ENCODE measurements at regions not wholly inside any gene's neighbourhood (a gene's known extent, or its start where the extent isn't known, plus 50 kb on each side); places are given as distances from the start of the nearest gene placed in this dataset.

DNA sequence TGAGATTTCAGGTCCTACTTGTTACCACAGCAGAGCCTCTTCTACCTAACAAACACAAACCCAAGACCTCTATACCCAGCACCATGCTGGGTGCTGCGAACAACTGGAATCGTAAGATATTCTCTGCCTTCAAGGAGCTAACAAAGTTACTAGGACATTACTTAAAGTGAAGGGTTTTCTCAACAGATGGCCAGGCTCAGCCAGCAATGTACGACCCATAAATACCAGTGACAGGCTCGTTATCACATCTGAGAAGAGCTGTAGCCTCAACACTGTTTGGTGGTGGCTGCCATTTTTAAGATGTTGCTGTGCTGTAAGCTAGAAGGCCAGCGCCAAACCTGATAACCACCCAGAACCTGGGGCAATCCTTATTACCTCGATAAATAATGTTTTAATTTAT is 406.5 kb downstream of the KIF16B start:
- POLR2A ChIA-PET, result no interaction called here

GRCh38 chr20:16158976-16159286 is 414.3 kb downstream of the KIF16B start:
- Histone ChIP-seq H3K4me3 (ENCODE audit: control insufficient read depth in 1 of 7, extremely low read depth in 1 of 7, insufficient read depth in 4 of 7, low read depth in 2 of 7, low read length in 6 of 7) (no peak overlapping the region), H3K27ac (ENCODE audit: insufficient read depth in 1 of 2, low read depth in 1 of 2, low read length in 2 of 2, poor library complexity in 1 of 2, severe bottlenecking in 2 of 2) (no peak overlapping the region), H3K9me3 (ENCODE audit: control extremely low read depth in 1 of 5, control insufficient read depth in 4 of 5, insufficient read depth in 2 of 5, low read depth in 1 of 5, low read length in 4 of 5) (no peaks in the 10 kb centered on the region), H3K27me3 (replicated peaks in 2 of 5; ENCODE audit: control insufficient read depth in 4 of 5, insufficient read depth in 5 of 5, low read length in 4 of 5) (no peaks in the 10 kb centered on the region), H3K36me3 (ENCODE audit: control insufficient read depth in 4 of 4, insufficient read depth in 4 of 4, low read length in 3 of 4) (no peaks in the 10 kb centered on the region), H3K4me1 (ENCODE audit: control extremely low read depth in 1 of 4, control insufficient read depth in 4 of 4, insufficient read depth in 4 of 4, low read length in 3 of 4) (peaks cover 2 to 12% (median 11%) of the 10 kb centered on the region in 4 experiments)
- CTCF ChIA-PET, result interaction anchor here (1.3 kb wide), 1 partner anchor 11 kb away, joined by 5 read pairs; no protein-coding TSS in a partner anchor
- DNase-seq, result peak in 2 of 3 donors; percentile 54 to 64
- POLR2A ChIA-PET, result no interaction called here
- 28% methylated on average over 2 of the region's 2 CpGs for WGBS (ENCODE audit: insufficient coverage)

More for the DNA sequence above, 406.5 kb downstream of the KIF16B start:
- Histone ChIP-seq H3K27me3 (replicated peaks in 2 of 5; ENCODE audit: control insufficient read depth in 4 of 5, insufficient read depth in 5 of 5, low read length in 4 of 5) (no peaks in the 10 kb centered on the region), H3K36me3 (ENCODE audit: control insufficient read depth in 4 of 4, insufficient read depth in 4 of 4, low read length in 3 of 4) (no peaks in the 10 kb centered on the region), H3K9me3 (ENCODE audit: control extremely low read depth in 1 of 5, control insufficient read depth in 4 of 5, insufficient read depth in 2 of 5, low read depth in 1 of 5, low read length in 4 of 5) (no peaks in the 10 kb centered on the region), H3K4me1 (ENCODE audit: control extremely low read depth in 1 of 4, control insufficient read depth in 4 of 4, insufficient read depth in 4 of 4, low read length in 3 of 4) (no peaks in the 10 kb centered on the region), H3K4me3 (ENCODE audit: control insufficient read depth in 1 of 7, extremely low read depth in 1 of 7, insufficient read depth in 4 of 7, low read depth in 2 of 7, low read length in 6 of 7) (no peak overlapping the region), H3K27ac (ENCODE audit: insufficient read depth in 1 of 2, low read depth in 1 of 2, low read length in 2 of 2, poor library complexity in 1 of 2, severe bottlenecking in 2 of 2) (no peak overlapping the region)
- WGBS (ENCODE audit: insufficient coverage), result 98% methylated on average over 4 of the region's 6 CpGs
- no peak for DNase-seq
- CTCF ChIA-PET, result no interaction called here

DNA sequence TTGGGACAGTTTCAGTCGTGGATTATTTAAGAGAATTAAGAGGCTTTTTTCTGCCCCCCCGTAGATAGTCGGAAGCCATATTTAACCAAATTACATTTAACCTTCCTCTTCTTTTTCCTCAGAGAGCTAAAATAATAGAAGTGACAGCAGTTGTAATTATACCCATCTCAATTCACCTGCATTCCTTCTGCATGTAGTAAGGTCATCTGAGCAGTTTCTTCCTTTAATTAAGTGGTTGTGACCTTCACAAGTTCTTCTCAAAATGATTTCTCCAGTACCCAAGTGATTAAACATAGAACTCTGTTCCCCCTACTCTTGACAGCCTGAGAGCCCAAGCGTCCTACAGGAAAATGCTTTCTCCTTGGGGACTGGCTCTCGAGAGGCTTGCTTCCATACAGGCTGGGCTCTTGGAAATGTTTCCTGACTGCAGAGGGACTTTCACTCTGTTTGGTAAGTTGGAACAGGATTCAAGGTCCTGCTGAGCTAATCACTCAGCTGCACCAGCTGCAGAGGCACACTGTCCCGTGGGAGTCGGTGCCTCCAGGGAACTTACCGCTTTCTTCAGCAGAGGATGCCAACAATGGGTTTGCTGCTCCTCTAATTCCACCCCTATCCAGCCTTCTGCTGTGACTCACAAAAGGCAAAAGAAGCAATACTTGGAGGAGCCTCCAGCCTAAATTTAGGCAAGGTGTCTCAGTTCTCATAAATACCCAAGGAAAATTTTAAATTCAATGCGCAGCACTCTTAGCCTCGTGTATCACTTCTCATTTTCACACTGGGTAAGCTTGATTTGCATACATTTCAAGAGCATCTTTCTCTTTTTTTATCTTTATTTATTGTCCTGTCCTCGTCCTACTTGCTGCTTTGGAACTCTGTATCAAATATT is 414.9 kb downstream of the KIF16B start:
- POLR2A ChIA-PET, result no interaction called here
- Histone ChIP-seq H3K36me3 (ENCODE audit: control insufficient read depth in 4 of 4, insufficient read depth in 4 of 4, low read length in 3 of 4) (no peaks in the 10 kb centered on the region), H3K9me3 (ENCODE audit: control extremely low read depth in 1 of 5, control insufficient read depth in 4 of 5, insufficient read depth in 2 of 5, low read depth in 1 of 5, low read length in 4 of 5) (peaks cover 0 to 4% (median 0%) of the 10 kb centered on the region in 5 experiments), H3K27me3 (replicated peaks in 2 of 5; ENCODE audit: control insufficient read depth in 4 of 5, insufficient read depth in 5 of 5, low read length in 4 of 5) (no peaks in the 10 kb centered on the region), H3K4me1 (ENCODE audit: control extremely low read depth in 1 of 4, control insufficient read depth in 4 of 4, insufficient read depth in 4 of 4, low read length in 3 of 4) (peaks cover 2 to 12% (median 11%) of the 10 kb centered on the region in 4 experiments), H3K27ac (ENCODE audit: insufficient read depth in 1 of 2, low read depth in 1 of 2, low read length in 2 of 2, poor library complexity in 1 of 2, severe bottlenecking in 2 of 2) (no peak overlapping the region), H3K4me3 (ENCODE audit: control insufficient read depth in 1 of 7, extremely low read depth in 1 of 7, insufficient read depth in 4 of 7, low read depth in 2 of 7, low read length in 6 of 7) (no peak overlapping the region)
- CTCF ChIA-PET, result interaction anchor here (0.6 to 1.3 kb wide), 2 partner anchors 11 to 29 kb away, joined by 3 to 5 read pairs; no protein-coding TSS in a partner anchor
- 66% methylated on average over 7 of the region's 11 CpGs for WGBS (ENCODE audit: insufficient coverage)
- no peak for DNase-seq

DNA sequence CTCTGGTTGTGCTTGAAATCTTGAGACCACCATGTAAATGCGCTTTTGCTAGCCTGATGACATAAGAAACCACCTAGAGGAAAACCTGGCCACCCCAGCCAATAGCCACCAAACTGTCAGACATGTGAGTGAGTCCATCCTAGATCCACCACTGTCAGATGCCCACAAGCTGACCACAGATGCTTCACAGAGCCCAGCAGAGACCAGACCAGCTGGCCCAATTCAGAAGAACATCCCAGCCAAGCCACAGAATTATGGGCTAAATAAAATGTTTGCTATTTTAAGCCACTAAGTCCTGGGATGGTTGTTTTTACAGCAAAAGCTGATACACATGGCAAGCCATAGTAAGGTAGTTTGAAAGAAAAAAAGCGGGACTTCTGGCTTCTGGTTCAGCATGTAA is 425.3 kb downstream of the KIF16B start:
- POLR2A ChIA-PET, result no interaction called here
- Histone ChIP-seq H3K36me3 (ENCODE audit: control insufficient read depth in 4 of 4, insufficient read depth in 4 of 4, low read length in 3 of 4) (no peaks in the 10 kb centered on the region), H3K9me3 (ENCODE audit: control extremely low read depth in 1 of 5, control insufficient read depth in 4 of 5, insufficient read depth in 2 of 5, low read depth in 1 of 5, low read length in 4 of 5) (no peaks in the 10 kb centered on the region), H3K27me3 (replicated peaks in 2 of 5; ENCODE audit: control insufficient read depth in 4 of 5, insufficient read depth in 5 of 5, low read length in 4 of 5) (no peaks in the 10 kb centered on the region), H3K27ac (ENCODE audit: insufficient read depth in 1 of 2, low read depth in 1 of 2, low read length in 2 of 2, poor library complexity in 1 of 2, severe bottlenecking in 2 of 2) (no peak overlapping the region), H3K4me3 (ENCODE audit: control insufficient read depth in 1 of 7, extremely low read depth in 1 of 7, insufficient read depth in 4 of 7, low read depth in 2 of 7, low read length in 6 of 7) (no peak overlapping the region), H3K4me1 (ENCODE audit: control extremely low read depth in 1 of 4, control insufficient read depth in 4 of 4, insufficient read depth in 4 of 4, low read length in 3 of 4) (peaks cover 0 to 8% (median 2%) of the 10 kb centered on the region in 4 experiments)
- DNase-seq, result peak in 1 of 3 donors; percentile 4
- WGBS (ENCODE audit: insufficient coverage), result 100% methylated on average over 1 of the region's 2 CpGs
- CTCF ChIA-PET, result interaction anchor here (0.7 to 1.5 kb wide), 2 partner anchors 10 to 23 kb away, joined by 3 to 5 read pairs; no protein-coding TSS in a partner anchor

DNA sequence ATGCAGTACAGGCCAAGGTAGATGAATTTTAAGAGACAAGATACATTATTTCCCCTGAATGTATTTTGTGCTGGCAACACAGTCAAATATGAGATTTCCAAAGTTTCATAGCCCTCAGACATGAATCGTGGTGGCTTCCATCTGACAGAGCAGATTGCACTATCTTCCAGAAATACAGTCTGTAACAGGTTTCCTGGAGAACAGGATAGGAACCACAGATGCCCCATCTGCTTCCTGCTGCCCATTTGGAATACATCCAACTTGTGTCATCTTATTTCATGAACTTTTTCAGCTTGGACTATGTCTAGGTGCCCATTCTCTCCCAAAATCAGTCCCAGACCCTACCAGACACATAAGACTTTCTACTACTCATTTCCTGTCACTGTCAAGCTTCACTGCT is 426.0 kb downstream of the KIF16B start:
- Histone ChIP-seq H3K27ac (ENCODE audit: insufficient read depth in 1 of 2, low read depth in 1 of 2, low read length in 2 of 2, poor library complexity in 1 of 2, severe bottlenecking in 2 of 2) (no peak overlapping the region), H3K4me3 (ENCODE audit: control insufficient read depth in 1 of 7, extremely low read depth in 1 of 7, insufficient read depth in 4 of 7, low read depth in 2 of 7, low read length in 6 of 7) (no peak overlapping the region), H3K9me3 (ENCODE audit: control extremely low read depth in 1 of 5, control insufficient read depth in 4 of 5, insufficient read depth in 2 of 5, low read depth in 1 of 5, low read length in 4 of 5) (no peaks in the 10 kb centered on the region), H3K4me1 (ENCODE audit: control extremely low read depth in 1 of 4, control insufficient read depth in 4 of 4, insufficient read depth in 4 of 4, low read length in 3 of 4) (peaks cover 0 to 8% (median 2%) of the 10 kb centered on the region in 4 experiments), H3K36me3 (ENCODE audit: control insufficient read depth in 4 of 4, insufficient read depth in 4 of 4, low read length in 3 of 4) (no peaks in the 10 kb centered on the region), H3K27me3 (replicated peaks in 2 of 5; ENCODE audit: control insufficient read depth in 4 of 5, insufficient read depth in 5 of 5, low read length in 4 of 5) (no peaks in the 10 kb centered on the region)
- ChIA-PET POLR2A (no interaction called here), CTCF (interaction anchor here (0.7 to 1.5 kb wide), 2 partner anchors 11 to 22 kb away, joined by 3 to 5 read pairs; no protein-coding TSS in a partner anchor)
- peak in 2 of 3 donors; percentile 65 to 75 for DNase-seq
- 0% methylated on average over 1 of the region's 1 CpG for WGBS (ENCODE audit: insufficient coverage)

DNA sequence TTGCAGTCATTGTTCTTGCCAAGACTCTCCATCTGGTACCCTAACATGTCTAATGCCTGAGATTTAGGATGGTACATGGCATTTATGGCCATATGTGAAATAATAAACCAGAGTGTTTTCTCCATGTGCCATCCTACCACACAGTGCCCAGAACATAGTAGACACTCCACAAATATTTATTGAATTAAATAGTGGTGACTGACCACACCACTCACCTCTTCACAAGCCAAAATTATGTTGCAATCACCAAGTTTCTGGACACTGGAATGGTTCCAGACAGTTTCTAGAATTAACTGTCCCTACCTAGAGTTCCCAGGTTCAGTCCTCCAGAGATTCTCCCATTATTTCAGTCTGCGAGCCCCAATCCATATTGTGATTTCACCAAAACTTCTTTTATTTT is 427.3 kb downstream of the KIF16B start:
- CTCF ChIA-PET, result no interaction called here
- peaks cover 0 to 2% (median 0%) of the 10 kb centered on the region in 5 experiments for H3K9me3 ChIP-seq (ENCODE audit: control extremely low read depth in 1 of 5, control insufficient read depth in 4 of 5, insufficient read depth in 2 of 5, low read depth in 1 of 5, low read length in 4 of 5)
- no CpG with 5 or more reads among the region's 1 CpG for WGBS (ENCODE audit: insufficient coverage)
- H3K36me3 ChIP-seq (ENCODE audit: control insufficient read depth in 4 of 4, insufficient read depth in 4 of 4, low read length in 3 of 4), result no peaks in the 10 kb centered on the region
- no peaks in the 10 kb centered on the region for H3K27me3 ChIP-seq (replicated peaks in 2 of 5; ENCODE audit: control insufficient read depth in 4 of 5, insufficient read depth in 5 of 5, low read length in 4 of 5)
- H3K4me1 ChIP-seq (ENCODE audit: control extremely low read depth in 1 of 4, control insufficient read depth in 4 of 4, insufficient read depth in 4 of 4, low read length in 3 of 4), result peaks cover 0 to 8% (median 2%) of the 10 kb centered on the region in 4 experiments
- no peak overlapping the region for H3K27ac ChIP-seq (ENCODE audit: insufficient read depth in 1 of 2, low read depth in 1 of 2, low read length in 2 of 2, poor library complexity in 1 of 2, severe bottlenecking in 2 of 2)
- no peak overlapping the region for H3K4me3 ChIP-seq (ENCODE audit: control insufficient read depth in 1 of 7, extremely low read depth in 1 of 7, insufficient read depth in 4 of 7, low read depth in 2 of 7, low read length in 6 of 7)
- no peak for DNase-seq
- POLR2A ChIA-PET, result no interaction called here

DNA sequence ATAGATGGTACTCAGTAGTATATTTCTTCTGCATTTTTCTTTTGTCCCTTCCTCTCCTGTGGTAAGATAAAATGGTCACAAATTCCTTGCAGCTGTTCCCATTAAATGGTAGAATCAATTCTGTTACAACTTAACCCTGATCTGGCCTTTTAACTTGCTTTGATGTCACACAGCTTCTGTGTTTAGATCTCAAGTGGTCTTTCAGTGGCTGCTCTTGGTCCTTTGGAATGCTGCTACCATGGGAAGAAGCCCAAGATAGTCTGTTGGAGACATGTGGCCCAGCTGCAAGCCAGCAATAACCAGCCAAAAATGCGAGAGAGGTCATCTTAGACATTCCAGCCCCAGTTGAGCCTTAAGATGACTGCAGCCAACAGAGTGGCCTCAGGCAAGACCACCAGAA is 429.7 kb downstream of the KIF16B start:
- no peak for DNase-seq
- ChIA-PET CTCF (interaction anchor here (1.1 kb wide), 1 partner anchor 32 kb away, joined by 3 read pairs; no protein-coding TSS in a partner anchor), POLR2A (no interaction called here)
- Histone ChIP-seq H3K4me3 (ENCODE audit: control insufficient read depth in 1 of 7, extremely low read depth in 1 of 7, insufficient read depth in 4 of 7, low read depth in 2 of 7, low read length in 6 of 7) (no peak overlapping the region), H3K27ac (ENCODE audit: insufficient read depth in 1 of 2, low read depth in 1 of 2, low read length in 2 of 2, poor library complexity in 1 of 2, severe bottlenecking in 2 of 2) (no peak overlapping the region), H3K27me3 (replicated peaks in 2 of 5; ENCODE audit: control insufficient read depth in 4 of 5, insufficient read depth in 5 of 5, low read length in 4 of 5) (no peaks in the 10 kb centered on the region), H3K4me1 (ENCODE audit: control extremely low read depth in 1 of 4, control insufficient read depth in 4 of 4, insufficient read depth in 4 of 4, low read length in 3 of 4) (peaks cover 0 to 8% (median 2%) of the 10 kb centered on the region in 4 experiments), H3K9me3 (ENCODE audit: control extremely low read depth in 1 of 5, control insufficient read depth in 4 of 5, insufficient read depth in 2 of 5, low read depth in 1 of 5, low read length in 4 of 5) (peaks cover 0 to 6% (median 0%) of the 10 kb centered on the region in 5 experiments), H3K36me3 (ENCODE audit: control insufficient read depth in 4 of 4, insufficient read depth in 4 of 4, low read length in 3 of 4) (no peaks in the 10 kb centered on the region)
- whole genome bisulfite sequencing (ENCODE audit: insufficient coverage), result 100% methylated on average over 1 of the region's 1 CpG
